ENCODE measurements at regions not wholly inside any gene's neighbourhood (a gene's known extent, or its start where the extent isn't known, plus 50 kb on each side); places are given as distances from the start of the nearest gene placed in this dataset.

GRCh38 chr5:68378204-68378820 lies 162.8 kb downstream of the PIK3R1 start:
- DNase-seq (ENCODE audit: low read depth): no peak
- no peak overlapping the region for H3K4me3 ChIP-seq (ENCODE audit: low read depth, low read length)

GRCh38 chr5:68379275-68380036 lies 163.9 kb downstream of the PIK3R1 start:
- no peak for DNase-seq (ENCODE audit: low read depth)
- no peak overlapping the region for H3K4me3 ChIP-seq (ENCODE audit: low read depth, low read length)

GRCh38 chr5:68380078-68380477 lies 164.5 kb downstream of the PIK3R1 start:
- DNase-seq (ENCODE audit: low read depth): no peak
- H3K4me3 ChIP-seq (ENCODE audit: low read depth, low read length): no peak overlapping the region

- no peak for DNase-seq (ENCODE audit: low read depth)
- H3K4me3 ChIP-seq (ENCODE audit: low read depth, low read length): no peak overlapping the region
These were observed 165.5 kb downstream of the PIK3R1 start for GRCh38 chr5:68381060-68381459.

GRCh38 chr5:68381909-68382308 lies 166.4 kb downstream of the PIK3R1 start:
- no peak overlapping the region for H3K4me3 ChIP-seq (ENCODE audit: low read depth, low read length)
- no peak for DNase-seq (ENCODE audit: low read depth)

- no peak overlapping the region for H3K4me3 ChIP-seq (ENCODE audit: low read depth, low read length)
- peak; percentile 13 for DNase-seq (ENCODE audit: low read depth)
These were observed 167.1 kb downstream of the PIK3R1 start for GRCh38 chr5:68382640-68383039.

GRCh38 chr5:68383888-68384310 lies 168.3 kb downstream of the PIK3R1 start:
- no peak overlapping the region for H3K4me3 ChIP-seq (ENCODE audit: low read depth, low read length)
- DNase-seq (ENCODE audit: low read depth): no peak

- DNase-seq (ENCODE audit: low read depth): no peak
- H3K4me3 ChIP-seq (ENCODE audit: low read depth, low read length): no peak overlapping the region
These were observed 169.5 kb downstream of the PIK3R1 start for GRCh38 chr5:68384936-68385594.

GRCh38 chr5:68385936-68386335 lies 170.4 kb downstream of the PIK3R1 start:
- no peak for DNase-seq (ENCODE audit: low read depth)
- H3K4me3 ChIP-seq (ENCODE audit: low read depth, low read length): no peak overlapping the region

GRCh38 chr5:68387074-68387796 lies 171.7 kb downstream of the PIK3R1 start:
- H3K4me3 ChIP-seq (ENCODE audit: low read depth, low read length): no peak overlapping the region
- DNase-seq (ENCODE audit: low read depth): no peak

- no peak overlapping the region for H3K4me3 ChIP-seq (ENCODE audit: low read depth, low read length)
- DNase-seq (ENCODE audit: low read depth): no peak
These were observed 174.1 kb downstream of the PIK3R1 start for GRCh38 chr5:68389618-68390017.

- H3K4me3 ChIP-seq (ENCODE audit: low read depth, low read length): no peak overlapping the region
- no peak for DNase-seq (ENCODE audit: low read depth)
These were observed 177.1 kb downstream of the PIK3R1 start for GRCh38 chr5:68392617-68393016.

- no peak overlapping the region for H3K4me3 ChIP-seq (ENCODE audit: low read depth, low read length)
- no peak for DNase-seq (ENCODE audit: low read depth)
These were observed 179.7 kb downstream of the PIK3R1 start for GRCh38 chr5:68395302-68395701.

GRCh38 chr5:68395926-68396511 lies 180.5 kb downstream of the PIK3R1 start:
- H3K4me3 ChIP-seq (ENCODE audit: low read depth, low read length): no peak overlapping the region
- no peak for DNase-seq (ENCODE audit: low read depth)

- no peak overlapping the region for H3K4me3 ChIP-seq (ENCODE audit: low read depth, low read length)
- DNase-seq (ENCODE audit: low read depth): no peak
These were observed 181.2 kb downstream of the PIK3R1 start for GRCh38 chr5:68396722-68397121.

GRCh38 chr5:68398146-68398812 lies 182.7 kb downstream of the PIK3R1 start:
- no peak for DNase-seq (ENCODE audit: low read depth)
- no peak overlapping the region for H3K4me3 ChIP-seq (ENCODE audit: low read depth, low read length)

- no peak overlapping the region for H3K4me3 ChIP-seq (ENCODE audit: low read depth, low read length)
- DNase-seq (ENCODE audit: low read depth): no peak
These were observed 187.7 kb downstream of the PIK3R1 start for GRCh38 chr5:68403301-68403700.

GRCh38 chr5:68404246-68404645 lies 188.7 kb downstream of the PIK3R1 start:
- DNase-seq (ENCODE audit: low read depth): no peak
- H3K4me3 ChIP-seq (ENCODE audit: low read depth, low read length): no peak overlapping the region

GRCh38 chr5:68405026-68405684 lies 189.6 kb downstream of the PIK3R1 start:
- no peak for DNase-seq (ENCODE audit: low read depth)
- H3K4me3 ChIP-seq (ENCODE audit: low read depth, low read length): no peak overlapping the region

Measured in skeletal muscle cell (primary cell).